IMR-90 (cell line): ENCODE measurements at regions not wholly inside any gene's neighbourhood (a gene's known extent, or its start where the extent isn't known, plus 50 kb on each side); places are given as distances from the start of the nearest gene placed in this dataset.

ENCODE experiments used
- ATAC-seq: fragments of 200-7000 bp; cut with Tn5 transposase; 2 replicates; pipeline ENCODE4 v1.9.1; 2020; ENCODE audit warnings: low read depth, mild to moderate bottlenecking, moderate library complexity
- BruUV-seq: library from RNA; stranded (reverse); fragments of 400-500 nt; replicated peaks from 2 replicates; lab custom pipeline; 2021; lab: Mats Ljungman, UMichigan
- CTCF ChIA-PET: fragments of 300-600 bp; formaldehyde crosslinking; extraction: SDS; loops from one replicate; lab custom pipeline; 2021; ENCODE audit warnings: antibody characterized with exemption; lab: Yijun Ruan, JAX
- POLR2A ChIA-PET: fragments of 300-600 bp; sonication (Branson Sonifier 250); formaldehyde crosslinking; loops from one replicate; lab custom pipeline; 2022; ENCODE audit warnings: antibody characterized with exemption; ENCODE audit not compliant: unreplicated experiment; lab: Charles Lee
- DNase-seq: peaks from one replicate; pipeline ENCODE4 v3.0.0; 2013
- H2AFZ ChIP-seq: replicated peaks from 2 replicates; pipeline ENCODE3; 2013; ENCODE audit warnings: low read length, mild to moderate bottlenecking; ENCODE audit not compliant: poor library complexity
- H2AK5ac ChIP-seq: 2 replicates; pipeline ENCODE4 v1.6.1; 2013; ENCODE audit warnings: low read depth, low read length, inconsistent platforms
- H2AK9ac ChIP-seq: replicated peaks from 2 replicates; pipeline ENCODE3; 2013; ENCODE audit warnings: mild to moderate bottlenecking, low read depth, low read length, moderate library complexity; ENCODE audit not compliant: poor library complexity
- H2BK120ac ChIP-seq: 2 replicates; pipeline ENCODE4 v1.6.1; 2013; ENCODE audit warnings: low read depth, low read length, inconsistent platforms
- H2BK15ac ChIP-seq: 3 replicates; pipeline ENCODE4 v1.6.1; 2013; ENCODE audit warnings: low read depth, low read length, inconsistent platforms
- H2BK20ac ChIP-seq: 2 replicates; pipeline ENCODE4 v1.6.1; 2013; ENCODE audit warnings: low read depth, mild to moderate bottlenecking, inconsistent platforms, low read length, moderate library complexity
- H2BK5ac ChIP-seq: 2 replicates; pipeline ENCODE4 v1.6.1; 2013; ENCODE audit warnings: mild to moderate bottlenecking, low read depth, low read length, inconsistent platforms; ENCODE audit not compliant: poor library complexity, severe bottlenecking
- H3K14ac ChIP-seq: replicated peaks from 2 replicates; pipeline ENCODE4 v1.6.1; 2013; ENCODE audit warnings: low read depth, low read length, inconsistent platforms
- H3K18ac ChIP-seq: 2 replicates; pipeline ENCODE4 v1.6.1; 2013; ENCODE audit warnings: low read depth, low read length, control low read depth
- H3K23ac ChIP-seq: 2 replicates; pipeline ENCODE4 v1.6.1; 2013; ENCODE audit warnings: low read depth, low read length, inconsistent platforms
- H3K27ac ChIP-seq: 2 replicates; pipeline ENCODE4 v1.5.1; 2013; ENCODE audit warnings: mild to moderate bottlenecking, control low read depth, low read length; ENCODE audit not compliant: insufficient read depth
- H3K27me3 ChIP-seq: 2 replicates; pipeline ENCODE4 v1.6.1; 2013; ENCODE audit warnings: low read length; ENCODE audit not compliant: control insufficient read depth, insufficient read depth
- H3K36me3 ChIP-seq: 2 replicates; pipeline ENCODE4 v1.6.1; 2013; ENCODE audit warnings: low read length, mixed read lengths; ENCODE audit not compliant: control insufficient read depth, insufficient read depth
- H3K4ac ChIP-seq: 2 replicates; pipeline ENCODE4 v1.6.1; 2013; ENCODE audit warnings: low read depth, low read length, inconsistent platforms
- H3K4me1 ChIP-seq: 2 replicates; pipeline ENCODE4 v1.6.1; 2013; ENCODE audit warnings: low read length, mixed read lengths; ENCODE audit not compliant: control insufficient read depth, insufficient read depth
- H3K4me2 ChIP-seq: 2 replicates; pipeline ENCODE4 v1.6.1; 2013; ENCODE audit warnings: low read depth, mild to moderate bottlenecking, control low read depth, low read length, moderate library complexity
- H3K4me3 ChIP-seq: 2 replicates; pipeline ENCODE4 v1.5.1; 2013; ENCODE audit warnings: low read depth, mild to moderate bottlenecking, control low read depth, low read length, moderate library complexity; ENCODE audit not compliant: insufficient read depth
- H3K56ac ChIP-seq: 2 replicates; pipeline ENCODE4 v1.6.1; 2013; ENCODE audit warnings: low read length, inconsistent platforms; ENCODE audit not compliant: insufficient read depth; ENCODE audit errors: extremely low read depth
- H3K79me1 ChIP-seq, 2 experiments: 2 replicates each; pipeline ENCODE4 v1.6.1; 2013; ENCODE audit warnings: low read length in 2 of 2, inconsistent platforms in 1 of 2, low read depth in 1 of 2
- H3K9ac ChIP-seq: 2 replicates; pipeline ENCODE4 v1.6.1; 2013; ENCODE audit warnings: low read depth, low read length, control low read depth
- H3K9me1 ChIP-seq: 2 replicates; pipeline ENCODE4 v1.6.1; 2013; ENCODE audit warnings: low read length, inconsistent platforms; ENCODE audit not compliant: insufficient read depth
- H3K9me3 ChIP-seq: 2 replicates; pipeline ENCODE4 v1.6.1; 2013; ENCODE audit warnings: low read length; ENCODE audit not compliant: control insufficient read depth, insufficient read depth
- H4K20me1 ChIP-seq: 2 replicates; pipeline ENCODE4 v1.6.1; 2013; ENCODE audit warnings: low read length, inconsistent platforms; ENCODE audit not compliant: insufficient read depth
- H4K5ac ChIP-seq: 2 replicates; pipeline ENCODE4 v1.6.1; 2013; ENCODE audit warnings: mild to moderate bottlenecking, low read depth, low read length, control low read depth
- H4K8ac ChIP-seq, 2 experiments: 2 replicates each; pipeline ENCODE4 v1.6.1; 2013; ENCODE audit warnings: low read depth in 2 of 2, low read length in 2 of 2, control low read depth in 1 of 2, inconsistent platforms in 1 of 2
- H4K91ac ChIP-seq: 2 replicates; pipeline ENCODE4 v1.6.1; 2013; ENCODE audit warnings: low read depth, low read length, inconsistent platforms; ENCODE audit not compliant: insufficient read depth
- CHD1 ChIP-seq: IDR thresholded peaks from 2 replicates; pipeline ENCODE4 v1.6.1; 2012; ENCODE audit warnings: low read depth, low read length, improper control_type of control experiment
- FOS ChIP-seq: fragments of 150-350 bp; IDR thresholded peaks from 2 replicates; pipeline ENCODE4 v1.6.1; 2016; ENCODE audit warnings: low read depth, low read length
- MAFK ChIP-seq: IDR thresholded peaks from 2 replicates; pipeline ENCODE4 v1.6.1; 2012; ENCODE audit warnings: low read depth, low read length, improper control_type of control experiment
- NFE2L2 ChIP-seq: fragments of 150-350 bp; IDR thresholded peaks from 2 replicates; pipeline ENCODE4 v1.6.1; 2016; ENCODE audit warnings: low read depth, mild to moderate bottlenecking, low read length
- POLR2A ChIP-seq: IDR thresholded peaks from 2 replicates; pipeline ENCODE4 v1.6.1; 2012; ENCODE audit warnings: mild to moderate bottlenecking, low read depth, low read length
- RAD21 ChIP-seq: IDR thresholded peaks from 2 replicates; pipeline ENCODE4 v1.6.1; 2012; ENCODE audit warnings: low read length, improper control_type of control experiment
- RCOR1 ChIP-seq: IDR thresholded peaks from 2 replicates; pipeline ENCODE4 v1.6.1; 2012; ENCODE audit warnings: mild to moderate bottlenecking, low read length, improper control_type of control experiment; ENCODE audit not compliant: insufficient replicate concordance
- WGBS, 2 experiments: methylation state at CpG; one replicate each; pipeline versions ENCODE4 v1.1.5 to v1.1.7; 2013; ENCODE audit warnings: missing lambda C conversion rate in 2 of 2; ENCODE audit not compliant: insufficient read length in 1 of 2; ENCODE audit errors: extremely low coverage in 2 of 2; 5-methylcytosine and 5-hydroxymethylcytosine counted together
- dilution Hi-C: fragments of 300-500 bp; cut with HindIII; formaldehyde crosslinking; loops from one replicate; pipeline ENCODE4 v1.14.3; 2018; ENCODE audit warnings: low sequenced_read_pairs; ENCODE audit not compliant: unreplicated experiment
- in situ Hi-C: fragments of 300-500 bp; cut with MboI; formaldehyde crosslinking; loops from 3 replicates; pipeline ENCODE4 v1.14.3; 2019; ENCODE audit warnings: low sequenced_read_pairs, inconsistent platforms, mixed read lengths
- intact Hi-C: fragments of 100-400 bp; cut with micrococcal nuclease; formaldehyde crosslinking; loops from 2 replicates; pipeline ENCODE4 v1.10.0; 2022
- TF ChIP-seq, protein P1 (sequence below): fragments of 150-350 bp; IDR thresholded peaks from 2 replicates; pipeline ENCODE4 v1.6.1; 2016; ENCODE audit warnings: low read depth, mild to moderate bottlenecking, low read length, moderate library complexity, borderline replicate concordance

DNA sequence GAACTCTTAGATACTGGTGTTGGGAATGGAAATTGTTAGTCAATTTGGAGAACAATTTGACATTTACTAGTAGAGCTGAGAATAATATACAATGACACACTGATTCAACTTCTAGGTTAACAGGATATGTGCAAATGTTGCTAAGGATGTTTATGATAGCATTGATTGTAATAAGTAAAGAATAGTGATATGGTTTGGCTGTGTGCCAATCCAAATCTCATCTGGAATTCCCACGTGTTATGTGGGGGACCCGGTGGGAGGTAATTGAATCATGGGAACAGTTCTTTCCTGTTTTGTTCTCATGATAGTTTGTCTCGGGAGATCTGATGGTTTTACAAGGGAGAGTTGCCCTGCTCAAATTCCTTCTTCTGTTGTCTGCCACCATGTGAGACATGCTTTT lies 302.4 kb upstream of the TMPRSS15 start:
- Histone ChIP-seq H4K8ac (no peak overlapping the region), H2BK20ac (no peak overlapping the region), H3K14ac (no peak overlapping the region), H3K27ac (no peak overlapping the region), H4K5ac (no peak overlapping the region), H3K23ac (no peak overlapping the region), H3K18ac (no peak overlapping the region), H2AFZ (no peak overlapping the region), H3K4me3 (no peak overlapping the region), H3K4ac (no peak overlapping the region), H3K4me2 (no peak overlapping the region), H3K27me3 (no peaks in the 10 kb centered on the region), H4K20me1 (no peaks in the 10 kb centered on the region), H3K79me1 (no peaks in the 10 kb centered on the region), H4K91ac (no peak overlapping the region), H2BK5ac (no peak overlapping the region), H3K9me1 (no peaks in the 10 kb centered on the region), H2AK5ac (no peak overlapping the region), H2BK120ac (no peak overlapping the region), H3K9ac (no peak overlapping the region), H3K9me3 (peaks cover 5% of the 10 kb centered on the region), H3K4me1 (no peaks in the 10 kb centered on the region), H2AK9ac (no peak overlapping the region), H3K56ac (no peak overlapping the region), H3K36me3 (no peaks in the 10 kb centered on the region), H2BK15ac (no peak overlapping the region)
- BruUV-seq: no TSS peak
- DNase-seq (no peak), ATAC-seq (no peak)
- in situ Hi-C loops: no loop called here
- ChIA-PET CTCF (interaction anchor here (0.8 kb wide), 1 partner anchor 8 kb away, joined by 3 read pairs; no protein-coding TSS in a partner anchor), POLR2A (no interaction called here)
- intact Hi-C loops: no loop called here
- dilution Hi-C loops: no loop called here
- no CpG with 5 or more reads among the region's 3 CpGs for WGBS, 2 experiments
- no peak for TF ChIP-seq FOS
- TF ChIP-seq CHD1: no peak
- no peak for TF ChIP-seq RCOR1
- TF ChIP-seq MAFK: no peak
- TF ChIP-seq NFE2L2: no peak
- no peak for TF ChIP-seq RAD21
- no peak for TF ChIP-seq POLR2A
- TF ChIP-seq, protein P1, sequence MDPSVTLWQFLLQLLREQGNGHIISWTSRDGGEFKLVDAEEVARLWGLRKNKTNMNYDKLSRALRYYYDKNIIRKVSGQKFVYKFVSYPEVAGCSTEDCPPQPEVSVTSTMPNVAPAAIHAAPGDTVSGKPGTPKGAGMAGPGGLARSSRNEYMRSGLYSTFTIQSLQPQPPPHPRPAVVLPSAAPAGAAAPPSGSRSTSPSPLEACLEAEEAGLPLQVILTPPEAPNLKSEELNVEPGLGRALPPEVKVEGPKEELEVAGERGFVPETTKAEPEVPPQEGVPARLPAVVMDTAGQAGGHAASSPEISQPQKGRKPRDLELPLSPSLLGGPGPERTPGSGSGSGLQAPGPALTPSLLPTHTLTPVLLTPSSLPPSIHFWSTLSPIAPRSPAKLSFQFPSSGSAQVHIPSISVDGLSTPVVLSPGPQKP: no peak
